Loucy (cell line): ENCODE measurements at regions not wholly inside any gene's neighbourhood (a gene's known extent, or its start where the extent isn't known, plus 50 kb on each side); places are given as distances from the start of the nearest gene placed in this dataset.

ENCODE experiments used
- H2AFZ ChIP-seq: fragments of 200-600 bp; sonication (generic); 2 replicates; pipeline ENCODE4 v1.6.0; 2016; ENCODE audit warnings: antibody characterized with exemption, mild to moderate bottlenecking, low read length, moderate library complexity
- H3F3A ChIP-seq: fragments of 200-600 bp; 2 replicates; pipeline ENCODE4 v1.6.0; 2016; ENCODE audit warnings: antibody characterized with exemption, low read depth, mild to moderate bottlenecking
- H3K27me3 ChIP-seq: fragments of 200-600 bp; sonication (generic); 2 replicates; pipeline ENCODE4 v1.6.1; 2014; ENCODE audit warnings: low read length, mild to moderate bottlenecking; ENCODE audit not compliant: insufficient read depth, poor library complexity, severe bottlenecking
- H3K36me3 ChIP-seq: fragments of 200-600 bp; sonication (generic); 2 replicates; pipeline ENCODE4 v1.6.1; 2016; ENCODE audit warnings: low read length; ENCODE audit not compliant: insufficient read depth
- H3K4me1 ChIP-seq: fragments of 200-600 bp; sonication (generic); 2 replicates; pipeline ENCODE4 v1.5.1; 2014; ENCODE audit warnings: low read length, mild to moderate bottlenecking; ENCODE audit not compliant: insufficient read depth, poor library complexity, severe bottlenecking
- H3K4me2 ChIP-seq: fragments of 200-600 bp; sonication (generic); 2 replicates; pipeline ENCODE4 v1.6.0; 2014; ENCODE audit warnings: antibody characterized with exemption, low read length, low read depth, mild to moderate bottlenecking; ENCODE audit not compliant: poor library complexity, severe bottlenecking
- H3K4me3 ChIP-seq: fragments of 200-600 bp; sonication (generic); 2 replicates; pipeline ENCODE4 v1.5.1; 2014; ENCODE audit warnings: low read length, mild to moderate bottlenecking, mixed read lengths; ENCODE audit not compliant: poor library complexity, severe bottlenecking
- H3K79me2 ChIP-seq: fragments of 200-600 bp; sonication (generic); 2 replicates; pipeline ENCODE4 v1.6.1; 2014; ENCODE audit warnings: low read length; ENCODE audit not compliant: insufficient read depth
- H3K9ac ChIP-seq: fragments of 200-600 bp; sonication (generic); 2 replicates; pipeline ENCODE4 v1.6.0; 2014; ENCODE audit warnings: mild to moderate bottlenecking, low read depth, low read length, moderate library complexity; ENCODE audit not compliant: poor library complexity, severe bottlenecking
- H3K9me2 ChIP-seq: fragments of 200-600 bp; sonication (generic); replicated peaks from 2 replicates; pipeline ENCODE4 v1.6.1; 2016; ENCODE audit warnings: low read depth, low read length, mixed read lengths
- H3K9me3 ChIP-seq: fragments of 200-600 bp; sonication (generic); 2 replicates; pipeline ENCODE4 v1.6.1; 2014; ENCODE audit warnings: mild to moderate bottlenecking, antibody characterized with exemption, low read length, low read depth; ENCODE audit not compliant: insufficient read depth
- H4K20me1 ChIP-seq: fragments of 200-600 bp; sonication (generic); 2 replicates; pipeline ENCODE4 v1.6.0; 2014; ENCODE audit warnings: antibody characterized with exemption, low read length, mild to moderate bottlenecking; ENCODE audit not compliant: insufficient read depth, poor library complexity, severe bottlenecking
- EZH2phosphoT487 ChIP-seq: fragments of 200-600 bp; IDR thresholded peaks from 2 replicates; pipeline ENCODE4 v1.6.1; 2018; ENCODE audit warnings: antibody characterized with exemption, mild to moderate bottlenecking, moderate library complexity, borderline replicate concordance
- TF ChIP-seq, protein P1 (sequence below): fragments of 200-600 bp; sonication (generic); conservative IDR thresholded peaks from 2 replicates; pipeline ENCODE4 v1.5.1; 2014; ENCODE audit warnings: mild to moderate bottlenecking, antibody characterized with exemption, low read length

- Histone ChIP-seq H3K27me3 (no peaks in the 10 kb centered on the region), H3K9ac (no peak overlapping the region), H3F3A (no peaks in the 10 kb centered on the region), H4K20me1 (no peaks in the 10 kb centered on the region), H2AFZ (no peak overlapping the region), H3K9me3 (no peaks in the 10 kb centered on the region), H3K4me1 (peaks cover 9% of the 10 kb centered on the region), H3K4me2 (no peak overlapping the region), H3K36me3 (no peaks in the 10 kb centered on the region), H3K9me2 (no peaks in the 10 kb centered on the region), H3K79me2 (no peaks in the 10 kb centered on the region), H3K4me3 (no peak overlapping the region)
- TF ChIP-seq, protein P1, sequence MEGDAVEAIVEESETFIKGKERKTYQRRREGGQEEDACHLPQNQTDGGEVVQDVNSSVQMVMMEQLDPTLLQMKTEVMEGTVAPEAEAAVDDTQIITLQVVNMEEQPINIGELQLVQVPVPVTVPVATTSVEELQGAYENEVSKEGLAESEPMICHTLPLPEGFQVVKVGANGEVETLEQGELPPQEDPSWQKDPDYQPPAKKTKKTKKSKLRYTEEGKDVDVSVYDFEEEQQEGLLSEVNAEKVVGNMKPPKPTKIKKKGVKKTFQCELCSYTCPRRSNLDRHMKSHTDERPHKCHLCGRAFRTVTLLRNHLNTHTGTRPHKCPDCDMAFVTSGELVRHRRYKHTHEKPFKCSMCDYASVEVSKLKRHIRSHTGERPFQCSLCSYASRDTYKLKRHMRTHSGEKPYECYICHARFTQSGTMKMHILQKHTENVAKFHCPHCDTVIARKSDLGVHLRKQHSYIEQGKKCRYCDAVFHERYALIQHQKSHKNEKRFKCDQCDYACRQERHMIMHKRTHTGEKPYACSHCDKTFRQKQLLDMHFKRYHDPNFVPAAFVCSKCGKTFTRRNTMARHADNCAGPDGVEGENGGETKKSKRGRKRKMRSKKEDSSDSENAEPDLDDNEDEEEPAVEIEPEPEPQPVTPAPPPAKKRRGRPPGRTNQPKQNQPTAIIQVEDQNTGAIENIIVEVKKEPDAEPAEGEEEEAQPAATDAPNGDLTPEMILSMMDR = no peak
- TF ChIP-seq EZH2phosphoT487 = no peak
These were observed 176.7 kb upstream of the TLE3 start for GRCh38 chr15:70274255-70274880.

- Histone ChIP-seq H3K27me3 (no peaks in the 10 kb centered on the region), H3K9me3 (no peaks in the 10 kb centered on the region), H3K4me2 (no peak overlapping the region), H3F3A (no peaks in the 10 kb centered on the region), H3K4me1 (peaks cover 9% of the 10 kb centered on the region), H3K36me3 (no peaks in the 10 kb centered on the region), H3K9me2 (no peaks in the 10 kb centered on the region), H3K4me3 (no peak overlapping the region), H2AFZ (no peak overlapping the region), H3K79me2 (no peaks in the 10 kb centered on the region), H3K9ac (no peak overlapping the region), H4K20me1 (no peaks in the 10 kb centered on the region)
- TF ChIP-seq, protein P1 = no peak
These were observed 176.1 kb upstream of the TLE3 start for GRCh38 chr15:70273808-70274207.

DNA sequence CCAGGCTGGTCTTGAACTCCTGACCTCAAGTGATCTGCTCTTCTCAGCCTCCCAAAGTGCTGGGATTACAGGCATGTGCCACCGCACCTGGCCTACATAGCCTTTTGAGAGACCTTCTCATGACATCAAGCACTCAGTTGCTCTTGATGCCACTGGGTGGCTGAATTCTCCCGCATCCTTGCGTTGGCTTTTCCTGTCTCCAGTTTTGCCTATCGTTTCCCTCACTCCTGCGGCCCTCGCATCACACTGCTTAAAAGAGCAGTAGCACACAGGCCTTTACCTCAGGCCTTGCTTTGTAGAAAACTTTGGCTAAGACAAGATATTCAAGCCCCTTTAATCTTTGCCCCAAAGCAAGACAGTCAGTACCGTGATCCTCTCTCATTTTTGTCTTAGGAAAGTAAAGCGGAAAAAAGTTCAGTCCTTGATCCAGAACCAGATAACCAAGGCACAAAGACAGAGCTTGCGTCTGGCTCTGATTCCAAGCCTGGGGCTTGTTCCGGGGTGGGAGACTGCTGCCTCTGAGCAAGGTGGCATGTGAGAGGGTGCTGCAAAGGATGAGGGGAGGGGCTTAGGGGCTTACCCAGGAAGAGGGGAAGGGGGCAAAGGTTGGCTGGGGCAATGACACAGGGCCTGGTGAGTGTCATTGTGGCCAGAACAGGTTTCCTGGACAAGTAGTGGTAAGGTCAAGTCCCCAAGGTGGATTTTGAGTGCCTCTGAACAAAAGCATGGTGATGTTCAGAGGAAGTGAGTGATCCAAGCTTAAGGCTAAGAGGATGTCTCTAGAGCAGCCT lies 175.0 kb upstream of the TLE3 start:
- Histone ChIP-seq H4K20me1 (no peaks in the 10 kb centered on the region), H3K79me2 (no peaks in the 10 kb centered on the region), H3K9me2 (no peaks in the 10 kb centered on the region), H3K27me3 (no peaks in the 10 kb centered on the region), H2AFZ (no peak overlapping the region), H3K9ac (no peak overlapping the region), H3K4me2 (no peak overlapping the region), H3K4me1 (peaks cover 9% of the 10 kb centered on the region), H3F3A (no peaks in the 10 kb centered on the region), H3K9me3 (no peaks in the 10 kb centered on the region), H3K4me3 (no peak overlapping the region), H3K36me3 (no peaks in the 10 kb centered on the region)
- no peak for TF ChIP-seq EZH2phosphoT487
- TF ChIP-seq, protein P1 = no peak
